GDM1 (cell line): ENCODE measurements at regions not wholly inside any gene's neighbourhood (a gene's known extent, or its start where the extent isn't known, plus 50 kb on each side); places are given as distances from the start of the nearest gene placed in this dataset.
A peak's percentile ranks its signal among the peaks of the same experiment; 100 is the strongest.
"Not testable (repeated sequence)": the region's sequence is repeated elsewhere in the genome, so short reads cannot be mapped to it uniquely, and the experiment has no call there.

Experiments
- DNase-seq: peaks from one replicate; lab custom pipeline; 2025; lab: John Stamatoyannopoulos, UW

DNA sequence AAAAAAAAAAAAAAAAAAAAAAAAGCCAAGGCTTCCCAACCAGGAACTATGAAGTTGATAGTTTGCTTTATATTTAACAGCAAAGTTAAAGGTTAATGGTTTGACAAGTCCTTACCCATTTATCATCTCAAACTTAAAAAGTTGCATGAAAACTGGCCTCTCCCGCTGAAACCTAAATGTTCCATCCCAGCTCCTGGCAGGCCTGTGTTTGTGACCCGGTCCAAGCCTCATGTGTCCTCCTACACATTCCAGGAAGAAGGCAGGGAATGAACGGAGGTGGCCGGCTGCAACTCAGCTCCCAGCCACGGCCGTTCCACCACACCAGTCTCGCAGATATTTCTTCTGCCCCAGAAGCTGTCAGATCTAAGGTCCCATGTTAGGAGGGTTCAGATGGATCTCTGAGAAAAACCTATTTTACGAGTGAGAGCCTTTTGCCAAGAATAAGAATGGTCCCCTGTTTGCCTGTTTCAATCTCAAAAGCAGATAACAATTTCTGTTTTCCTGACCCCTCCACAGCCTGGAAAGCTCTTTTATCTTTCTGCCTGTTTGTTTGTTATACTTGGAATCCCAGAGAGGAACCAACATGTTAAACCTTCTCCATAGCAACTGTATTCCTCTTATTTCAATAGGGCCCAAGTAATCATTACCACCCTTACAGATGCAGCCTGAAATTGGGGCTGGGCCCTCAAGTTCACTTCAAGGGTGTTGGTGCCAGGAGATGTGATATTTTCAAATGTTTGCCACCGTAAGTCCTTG, 56.5 kb downstream of the KCTD12 start:
- DNase-seq: no peak

DNA sequence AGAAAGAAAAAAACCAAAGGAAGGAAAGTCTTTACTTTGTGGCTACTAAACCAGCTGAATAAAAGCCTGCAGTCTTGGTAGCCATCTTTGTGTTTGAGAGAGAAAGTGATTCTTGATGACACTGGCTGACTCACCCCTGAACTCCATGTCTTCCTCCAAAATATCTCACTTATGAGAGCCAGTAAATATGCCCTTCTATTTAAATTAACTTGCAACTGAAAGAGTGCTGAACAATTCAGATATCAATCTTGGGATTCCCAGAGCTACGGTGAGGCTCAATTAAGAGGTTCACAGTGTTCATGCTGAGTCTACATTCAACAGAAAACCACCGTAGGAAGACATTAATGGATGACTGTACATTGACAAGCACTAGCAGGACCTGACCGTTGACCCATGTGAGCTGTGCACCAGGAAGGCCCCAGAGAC, 57.9 kb downstream of the KCTD12 start:
- no peak for DNase-seq

DNA sequence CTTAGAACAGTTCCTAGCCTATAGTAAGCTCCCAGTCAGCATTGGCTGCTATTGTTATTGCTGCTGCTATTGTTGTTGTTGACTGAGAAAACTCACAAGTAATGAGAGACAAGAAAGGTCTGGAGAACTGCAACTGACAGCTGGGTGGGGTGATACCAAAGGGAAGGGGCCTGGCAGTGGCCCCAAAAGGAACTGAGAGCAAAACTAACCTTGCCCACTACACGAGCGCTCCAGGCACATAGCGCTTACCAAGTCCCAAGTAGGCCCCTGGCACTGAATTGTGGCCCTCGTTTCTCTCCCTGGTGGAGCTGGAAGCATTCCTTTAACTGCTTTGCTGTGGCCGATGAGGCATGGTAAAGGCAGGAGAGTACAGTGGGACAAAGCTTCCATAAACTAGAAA, 59.7 kb downstream of the KCTD12 start:
- no peak for DNase-seq

GRCh38 chr13:76825430-76825829, 60.8 kb downstream of the KCTD12 start:
- DNase-seq: no peak

DNA sequence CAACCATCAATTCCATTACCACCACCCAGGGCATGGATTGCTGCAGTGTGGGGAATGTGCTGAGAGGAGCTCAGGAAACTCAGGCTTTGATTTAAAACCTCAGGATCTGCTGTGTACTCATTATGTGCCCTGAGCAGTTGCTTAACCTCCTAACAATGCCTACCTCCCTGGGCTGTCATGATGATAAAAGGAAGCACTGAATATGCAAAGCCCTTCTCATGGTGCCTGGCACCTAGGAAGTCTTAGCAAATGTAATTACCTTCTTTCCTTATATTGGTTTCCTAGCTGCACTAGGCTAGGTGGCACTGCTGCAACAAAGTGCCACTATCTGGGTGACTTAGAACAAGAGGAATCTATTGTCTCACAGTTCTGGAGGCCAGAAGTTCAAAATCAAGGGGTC, 62.2 kb downstream of the KCTD12 start:
- DNase-seq: no peak

DNA sequence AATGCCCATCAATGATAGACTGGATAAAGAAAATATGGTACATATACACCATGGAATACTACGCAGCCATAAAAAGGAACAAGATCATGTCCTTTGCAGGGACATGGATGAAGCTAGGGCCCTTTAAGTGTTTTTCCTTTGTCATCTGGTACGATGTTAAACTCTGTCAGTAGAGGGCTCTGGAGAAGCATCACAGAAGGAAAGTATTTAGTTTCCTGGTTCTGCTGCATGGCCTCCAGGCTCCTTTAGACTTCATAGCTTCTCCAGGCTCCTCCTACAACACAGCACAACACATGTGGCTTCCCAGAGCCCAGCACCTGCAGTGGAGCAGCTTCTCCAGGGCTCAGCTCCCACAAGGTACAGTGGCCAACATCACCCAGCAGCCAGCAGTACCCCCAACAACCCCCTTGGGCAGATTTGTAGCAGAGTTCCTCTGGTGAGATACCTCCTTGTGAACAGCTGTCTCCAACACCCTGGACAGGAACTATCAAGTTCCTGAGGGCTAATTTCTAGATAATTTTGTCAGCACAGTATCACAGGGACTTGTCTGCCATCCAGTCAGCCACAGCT, 63.4 kb downstream of the KCTD12 start:
- no peak for DNase-seq

GRCh38 chr13:76821222-76821621, 65.0 kb downstream of the KCTD12 start:
- not testable (repeated sequence) for DNase-seq

DNA sequence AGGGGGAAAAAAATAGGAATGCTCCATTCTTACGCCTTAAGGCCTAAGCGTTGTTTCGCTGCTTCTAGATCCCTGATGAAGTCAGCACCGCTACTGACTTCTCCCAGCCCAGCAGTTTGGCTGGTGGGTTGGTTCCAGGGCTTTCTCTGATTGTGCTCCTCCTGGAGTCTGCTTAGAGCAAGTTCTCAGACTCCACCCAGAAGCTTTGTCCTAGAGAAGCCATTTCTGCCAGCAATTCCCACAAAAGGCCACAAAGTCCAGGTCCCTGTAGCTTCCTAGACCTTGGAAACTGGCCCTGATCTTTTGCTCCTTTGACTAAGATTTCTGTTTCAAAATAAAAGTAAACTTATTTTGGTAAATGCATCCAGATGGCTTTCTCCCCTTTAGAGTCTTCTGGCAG, 65.4 kb downstream of the KCTD12 start:
- no peak for DNase-seq

- peak; percentile 64 for DNase-seq
Measured at GRCh38 chr13:76816394-76816793, 69.8 kb downstream of the KCTD12 start.

- DNase-seq: no peak
Measured at GRCh38 chr13:76815344-76815743, 70.9 kb downstream of the KCTD12 start.

- DNase-seq: peak; percentile 77
Measured at GRCh38 chr13:76813891-76814290, 72.3 kb downstream of the KCTD12 start.

GRCh38 chr13:76813000-76813691, 73.1 kb downstream of the KCTD12 start:
- DNase-seq: no peak

GRCh38 chr13:76812206-76812897, 73.9 kb downstream of the KCTD12 start:
- no peak for DNase-seq

- no peak for DNase-seq
Measured at GRCh38 chr13:76809389-76809788, 76.8 kb downstream of the KCTD12 start.

GRCh38 chr13:76808927-76809326, 77.3 kb downstream of the KCTD12 start:
- DNase-seq: no peak

DNA sequence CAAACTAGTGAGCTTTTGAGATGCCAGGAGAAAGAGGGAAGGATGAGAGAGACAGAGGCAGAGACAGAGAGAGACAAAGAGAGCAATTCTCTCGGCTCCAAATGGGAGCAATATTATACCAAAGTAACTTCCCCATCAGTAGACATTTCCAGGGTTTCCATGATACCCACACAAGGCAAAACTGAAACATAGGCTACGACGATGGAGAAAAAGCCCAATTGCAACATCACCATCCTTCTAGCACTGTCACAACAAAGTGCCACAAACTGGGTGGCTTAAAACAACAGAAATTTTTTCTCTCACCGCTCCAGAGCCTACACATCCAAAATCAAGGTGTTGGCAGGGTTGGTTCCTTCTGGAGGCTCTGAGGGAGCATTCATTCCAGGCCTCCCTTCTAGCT, 81.4 kb downstream of the KCTD12 start:
- no peak for DNase-seq

DNA sequence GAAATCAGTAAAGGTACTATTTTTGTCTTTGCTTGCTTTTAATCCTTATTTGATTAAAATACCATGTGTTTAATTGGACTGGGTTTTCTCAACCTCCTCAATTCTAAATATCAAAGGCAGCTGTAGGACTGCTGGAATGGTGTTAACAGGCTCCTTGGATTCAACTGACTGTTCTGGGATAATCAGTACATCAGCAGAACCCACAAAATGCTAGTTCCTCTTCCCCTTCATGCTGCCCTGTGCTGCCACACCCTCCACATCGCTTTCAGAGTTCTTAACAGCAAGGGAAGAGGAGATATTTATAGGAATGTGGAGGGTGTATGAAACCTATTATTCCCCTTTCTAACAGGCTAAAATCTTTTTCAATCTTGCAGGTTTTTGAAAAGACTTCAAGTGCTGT, 82.4 kb downstream of the KCTD12 start:
- DNase-seq: peak; percentile 66

GRCh38 chr13:76800943-76801342, 85.3 kb downstream of the KCTD12 start:
- DNase-seq: no peak

DNA sequence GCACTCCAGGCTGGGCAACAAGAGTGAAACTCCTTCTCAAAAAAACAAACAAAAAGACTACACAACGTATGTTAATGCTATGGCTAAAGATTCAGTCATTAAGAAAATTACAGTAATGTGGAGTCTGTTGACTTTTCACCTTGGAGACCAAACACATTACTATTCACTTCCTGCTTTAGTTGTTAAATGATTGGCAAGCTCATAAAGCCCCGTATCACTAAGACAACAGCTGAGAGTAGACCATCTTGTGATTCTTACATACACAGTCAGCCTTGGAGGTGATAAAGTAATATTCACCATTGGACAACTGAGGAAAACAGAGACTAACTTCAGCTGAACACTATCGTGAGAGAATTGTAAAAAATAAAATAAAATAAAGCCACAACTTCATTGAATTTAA, 86.5 kb downstream of the KCTD12 start:
- DNase-seq: no peak

DNA sequence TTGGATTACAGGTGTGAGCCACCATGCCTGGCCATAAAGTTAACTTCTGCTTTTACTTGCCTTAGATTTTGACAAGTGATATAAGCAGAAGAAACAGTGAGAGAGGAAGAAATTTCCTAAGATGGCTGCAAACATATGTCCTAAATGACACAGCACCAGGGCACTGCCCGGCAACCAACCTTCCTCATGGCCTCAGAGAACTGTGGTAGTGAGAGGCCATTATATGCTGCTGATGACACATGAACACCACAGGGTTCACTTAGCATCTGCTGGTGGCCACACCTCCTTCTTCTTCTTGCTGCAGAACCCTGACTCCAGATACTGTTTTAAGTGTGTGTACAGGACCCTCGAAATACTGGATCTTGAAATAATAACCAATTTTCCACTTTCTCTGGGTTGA, 88.2 kb downstream of the KCTD12 start:
- DNase-seq: peak; percentile 39

- no peak for DNase-seq
Measured at GRCh38 chr13:76797361-76797760, 88.8 kb downstream of the KCTD12 start.

DNA sequence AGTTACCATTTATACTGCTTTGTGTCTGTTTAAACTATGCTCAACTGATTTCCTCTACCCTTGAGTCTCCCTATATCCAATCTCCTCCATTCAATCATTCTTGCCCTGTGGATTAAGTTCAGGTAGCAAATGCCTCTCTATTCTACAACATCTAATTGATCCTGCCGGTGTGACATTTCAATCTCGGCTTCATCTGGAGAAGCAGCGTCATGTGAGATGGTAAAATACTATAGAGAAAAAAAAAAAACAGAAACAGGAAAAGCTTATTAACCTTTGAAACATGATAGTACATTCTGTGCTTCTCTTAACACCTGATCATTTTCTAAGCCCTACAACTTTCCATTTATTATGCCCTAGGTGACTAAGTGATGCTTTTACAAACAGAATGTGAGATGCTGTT, 89.4 kb downstream of the KCTD12 start:
- DNase-seq: no peak
